Lower leg skin (tissue), 3 donors: ENCODE measurements at regions not wholly inside any gene's neighbourhood (a gene's known extent, or its start where the extent isn't known, plus 50 kb on each side); places are given as distances from the start of the nearest gene placed in this dataset.

Experiments
- POLR2A ChIP-seq, 2 donors: fragments of 450-650 bp; IDR thresholded peaks; one replicate each; pipeline ENCODE4 v1.6.1; 2016 to 2017; ENCODE audit warnings: antibody characterized with exemption in 2 of 2, mild to moderate bottlenecking in 1 of 2, moderate library complexity in 1 of 2
- TF ChIP-seq, protein P1 (sequence below), 3 donors: fragments of 450-650 bp; IDR thresholded peaks; one replicate each; pipeline ENCODE4 v1.5.1; 2016; ENCODE audit warnings: antibody characterized with exemption in 3 of 3, mild to moderate bottlenecking in 3 of 3, moderate library complexity in 2 of 3

DNA sequence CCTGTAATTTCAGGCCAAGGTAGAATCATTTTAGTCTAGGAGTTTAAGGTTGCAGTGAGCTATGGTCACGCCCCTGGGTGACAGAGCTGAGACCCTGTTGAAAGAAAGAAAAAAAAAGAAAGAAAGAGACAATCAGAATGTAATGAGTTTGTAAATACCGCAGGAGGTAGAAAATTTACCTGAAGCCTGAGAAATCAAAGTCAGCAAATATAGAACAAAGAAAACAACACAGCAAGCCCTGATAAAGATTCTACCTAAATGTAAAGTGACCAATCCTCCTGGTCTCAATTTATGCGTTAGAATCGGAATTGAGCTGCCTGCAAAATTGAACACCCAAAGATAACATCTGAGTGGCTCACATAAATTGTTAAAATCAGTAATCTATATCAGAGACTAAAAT is 146.5 kb upstream of the ZNF184 start:
- TF ChIP-seq, protein P1, sequence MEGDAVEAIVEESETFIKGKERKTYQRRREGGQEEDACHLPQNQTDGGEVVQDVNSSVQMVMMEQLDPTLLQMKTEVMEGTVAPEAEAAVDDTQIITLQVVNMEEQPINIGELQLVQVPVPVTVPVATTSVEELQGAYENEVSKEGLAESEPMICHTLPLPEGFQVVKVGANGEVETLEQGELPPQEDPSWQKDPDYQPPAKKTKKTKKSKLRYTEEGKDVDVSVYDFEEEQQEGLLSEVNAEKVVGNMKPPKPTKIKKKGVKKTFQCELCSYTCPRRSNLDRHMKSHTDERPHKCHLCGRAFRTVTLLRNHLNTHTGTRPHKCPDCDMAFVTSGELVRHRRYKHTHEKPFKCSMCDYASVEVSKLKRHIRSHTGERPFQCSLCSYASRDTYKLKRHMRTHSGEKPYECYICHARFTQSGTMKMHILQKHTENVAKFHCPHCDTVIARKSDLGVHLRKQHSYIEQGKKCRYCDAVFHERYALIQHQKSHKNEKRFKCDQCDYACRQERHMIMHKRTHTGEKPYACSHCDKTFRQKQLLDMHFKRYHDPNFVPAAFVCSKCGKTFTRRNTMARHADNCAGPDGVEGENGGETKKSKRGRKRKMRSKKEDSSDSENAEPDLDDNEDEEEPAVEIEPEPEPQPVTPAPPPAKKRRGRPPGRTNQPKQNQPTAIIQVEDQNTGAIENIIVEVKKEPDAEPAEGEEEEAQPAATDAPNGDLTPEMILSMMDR (IDR thresholded peaks at IDR 0.05) = no peak
- TF ChIP-seq POLR2A (IDR thresholded peaks at IDR 0.05) = no peak
